GM12878 (cell line): ENCODE measurements at regions not wholly inside any gene's neighbourhood (a gene's known extent, or its start where the extent isn't known, plus 50 kb on each side); places are given as distances from the start of the nearest gene placed in this dataset.

Experiments used
- CBFB ChIP-seq: IDR thresholded peaks from 2 replicates; pipeline ENCODE4 v1.6.1; 2016; ENCODE audit warnings: antibody characterized with exemption, low read depth
- CTCF ChIP-seq, 3 experiments: IDR thresholded peaks in 2 of 3; conservative IDR thresholded peaks in 1 of 3; 2 replicates each; pipeline ENCODE4 v1.5.1; 2011; ENCODE audit warnings: low read depth in 3 of 3, low read length in 3 of 3, mild to moderate bottlenecking in 3 of 3, control low read depth in 2 of 3, moderate library complexity in 2 of 3, inconsistent platforms in 1 of 3, mixed read lengths in 1 of 3; ENCODE audit not compliant: control insufficient read depth in 2 of 3, insufficient read depth in 1 of 3; ENCODE audit errors: extremely low read depth in 1 of 3
- EGR1 ChIP-seq, 2 experiments: IDR thresholded peaks; 1 replicate in 1 of 2; 2 replicates in 1 of 2; pipeline ENCODE4 v1.6.1; 2011 to 2012; ENCODE audit warnings: low read depth in 2 of 2, low read length in 2 of 2, borderline replicate concordance in 1 of 2, mild to moderate bottlenecking in 1 of 2, moderate library complexity in 1 of 2
- ELK1 ChIP-seq: IDR thresholded peaks from 2 replicates; pipeline ENCODE4 v1.6.1; 2012; ENCODE audit warnings: low read depth, low read length, improper control_type of control experiment
- ETV6 ChIP-seq, 2 experiments: fragments of 450-650 bp in 1 of 2; IDR thresholded peaks in 1 of 2; conservative IDR thresholded peaks in 1 of 2; 2 replicates each; pipeline ENCODE4 v1.6.1; 2014; ENCODE audit warnings: antibody characterized with exemption in 1 of 2, borderline replicate concordance in 1 of 2, low read depth in 1 of 2, mild to moderate bottlenecking in 1 of 2, moderate library complexity in 1 of 2
- HDGF ChIP-seq: fragments of 450-650 bp; IDR thresholded peaks from 2 replicates; pipeline ENCODE4 v1.6.1; 2016; ENCODE audit warnings: antibody characterized with exemption
- IRF4 ChIP-seq: IDR thresholded peaks from 2 replicates; pipeline ENCODE4 v1.6.1; 2011; ENCODE audit warnings: low read depth, low read length
- KAT2A ChIP-seq: conservative IDR thresholded peaks from 2 replicates; pipeline ENCODE4 v1.6.1; 2011; ENCODE audit warnings: low read depth, low read length; ENCODE audit not compliant: control insufficient read depth
- MEF2A ChIP-seq: IDR thresholded peaks from 2 replicates; pipeline ENCODE4 v1.6.1; 2011; ENCODE audit warnings: low read depth, mild to moderate bottlenecking, low read length, moderate library complexity; ENCODE audit not compliant: insufficient read depth
- MTA2 ChIP-seq: fragments of 450-650 bp; IDR thresholded peaks from 2 replicates; pipeline ENCODE4 v1.6.1; 2016; ENCODE audit warnings: low read depth, mild to moderate bottlenecking, moderate library complexity
- MXI1 ChIP-seq: fragments of 150-350 bp; IDR thresholded peaks from 2 replicates; pipeline ENCODE4 v1.6.1; 2011; ENCODE audit warnings: low read depth, mild to moderate bottlenecking, inconsistent platforms, low read length, improper control_type of control experiment
- MYB ChIP-seq: fragments of 150-350 bp; IDR thresholded peaks from 2 replicates; pipeline ENCODE4 v1.6.1; 2014; ENCODE audit warnings: mild to moderate bottlenecking, low read depth, low read length, borderline replicate concordance
- NFIC ChIP-seq: IDR thresholded peaks from 2 replicates; pipeline ENCODE4 v1.6.1; 2012; ENCODE audit warnings: low read depth, mild to moderate bottlenecking, inconsistent platforms, low read length, moderate library complexity
- NR2C1 ChIP-seq: fragments of 450-650 bp; IDR thresholded peaks from 2 replicates; pipeline ENCODE4 v1.6.1; 2017; ENCODE audit warnings: antibody characterized with exemption, mild to moderate bottlenecking, moderate library complexity
- NRF1 ChIP-seq: conservative IDR thresholded peaks from 2 replicates; pipeline ENCODE4 v1.6.1; 2011; ENCODE audit warnings: mild to moderate bottlenecking, low read depth, low read length, improper control_type of control experiment
- POLR2AphosphoS5 ChIP-seq: IDR thresholded peaks from 2 replicates; pipeline ENCODE4 v1.6.1; 2011; ENCODE audit warnings: mild to moderate bottlenecking, low read length, inconsistent platforms
- PRDM15 ChIP-seq: fragments of 450-650 bp; formaldehyde crosslinking; IDR thresholded peaks from 2 replicates; pipeline ENCODE4 v1.4.0; 2020; ENCODE audit warnings: mild to moderate bottlenecking, moderate library complexity
- SREBF1 ChIP-seq: IDR thresholded peaks from 2 replicates; pipeline ENCODE4 v1.6.1; 2012; ENCODE audit warnings: mild to moderate bottlenecking, low read length
- USF1 ChIP-seq: IDR thresholded peaks from 2 replicates; pipeline ENCODE4 v1.6.1; 2011; ENCODE audit warnings: borderline replicate concordance, low read depth, mild to moderate bottlenecking, moderate library complexity, mixed read lengths, low read length; ENCODE audit not compliant: insufficient read depth; ENCODE audit errors: extremely low read length
- USF2 ChIP-seq: IDR thresholded peaks from 2 replicates; pipeline ENCODE4 v1.6.1; 2011; ENCODE audit warnings: low read depth, low read length, improper control_type of control experiment, borderline replicate concordance

GRCh38 chrX:16023790-16024734 lies 99.3 kb upstream of the GRPR start (continued):
- TF ChIP-seq USF1: no peak
- TF ChIP-seq USF2: no peak
- peak; percentile 99 for TF ChIP-seq MTA2
- TF ChIP-seq MYB: 0 out of 2 replicates have a peak, but pooled peaks have one; percentile 32
- TF ChIP-seq IRF4: peak; percentile 90
- TF ChIP-seq EGR1 (IDR thresholded peaks at IDR 0.05; ENCODE audit: borderline replicate concordance in 1 of 2, low read depth in 2 of 2, low read length in 2 of 2): no peak
- no peak for TF ChIP-seq NR2C1
- peak; percentile 79 for TF ChIP-seq NFIC
- no peak for TF ChIP-seq SREBF1
- no peak for TF ChIP-seq NRF1
- TF ChIP-seq KAT2A: no peak
- TF ChIP-seq MEF2A: no peak
- peak; percentile 48; the same call in 1 of the 2 replicates for TF ChIP-seq CBFB
- TF ChIP-seq CTCF (IDR thresholded peaks at IDR 0.05 in 2 of 3, conservative IDR thresholded peaks at IDR 0.05 in 1 of 3; ENCODE audit: control insufficient read depth in 2 of 3, extremely low read depth in 1 of 3, insufficient read depth in 1 of 3, low read depth in 3 of 3, low read length in 3 of 3): no peak
- TF ChIP-seq POLR2AphosphoS5: no peak
- TF ChIP-seq PRDM15: no peak
- no peak; a peak in 1 of 4 replicates for TF ChIP-seq ETV6 (conservative IDR thresholded peaks at IDR 0.05 in 1 of 2, IDR thresholded peaks at IDR 0.05 in 1 of 2; ENCODE audit: borderline replicate concordance in 1 of 2, low read depth in 1 of 2)
- no peak for TF ChIP-seq HDGF
- TF ChIP-seq ELK1: no peak
- no peak for TF ChIP-seq MXI1
